HEK293 (cell line): ENCODE measurements at regions not wholly inside any gene's neighbourhood (a gene's known extent, or its start where the extent isn't known, plus 50 kb on each side); places are given as distances from the start of the nearest gene placed in this dataset.

Experiments
- CTCF ChIA-PET: fragments of 350-600 bp; formaldehyde crosslinking; extraction: SDS; loops from one replicate; lab custom pipeline; 2021; ENCODE audit warnings: antibody characterized with exemption; lab: Yijun Ruan, JAX
- POLR2A ChIA-PET: fragments of 300-600 bp; formaldehyde crosslinking; extraction: SDS; loops from one replicate; lab custom pipeline; 2020; ENCODE audit warnings: antibody characterized with exemption, inconsistent platforms; lab: Yijun Ruan, JAX
- H3K27ac ChIP-seq: fragments of 200-500 bp; sonication (Bioruptor generic); 2 replicates; pipeline ENCODE4 v1.5.1; 2014; ENCODE audit warnings: low read depth, low read length, control low read depth, inconsistent platforms; ENCODE audit errors: extremely low read depth
- H3K36me3 ChIP-seq, 2 experiments: fragments of 200-500 bp in 1 of 2; sonication (Bioruptor generic) in 1 of 2; 1 replicate in 1 of 2; 2 replicates in 1 of 2; pipeline ENCODE4 v1.5.1; 2014 to 2017; ENCODE audit warnings: inconsistent platforms in 2 of 2, low read length in 2 of 2; ENCODE audit not compliant: control insufficient read depth in 2 of 2, insufficient read depth in 1 of 2
- H3K4me1 ChIP-seq: fragments of 200-500 bp; sonication (Bioruptor generic); 2 replicates; pipeline ENCODE4 v1.5.1; 2014; ENCODE audit warnings: mild to moderate bottlenecking, low read length, inconsistent platforms; ENCODE audit not compliant: control insufficient read depth, insufficient read depth
- H3K4me3 ChIP-seq: 2 replicates; pipeline ENCODE4 v1.5.1; 2011; ENCODE audit warnings: low read depth, mild to moderate bottlenecking, control low read depth, low read length, moderate library complexity
- H3K9me3 ChIP-seq: fragments of 200-500 bp; sonication (Bioruptor generic); 2 replicates; pipeline ENCODE4 v1.5.1; 2014; ENCODE audit warnings: low read depth, low read length, inconsistent platforms; ENCODE audit not compliant: control insufficient read depth, insufficient read depth
- CTCF ChIP-seq: fragments of 450-650 bp; formaldehyde crosslinking; IDR thresholded peaks from 2 replicates; pipeline ENCODE4 v1.5.1; 2016; ENCODE audit warnings: missing biosample characterization, missing genetic modification characterization
- PRDM1 ChIP-seq: fragments of 450-650 bp; formaldehyde crosslinking; IDR thresholded peaks from 2 replicates; pipeline ENCODE4; 2016; ENCODE audit warnings: missing biosample characterization, missing genetic modification characterization
- SCRT1 ChIP-seq: fragments of 450-650 bp; formaldehyde crosslinking; IDR thresholded peaks from 2 replicates; pipeline ENCODE4 v1.5.1; 2016; ENCODE audit warnings: missing biosample characterization, missing genetic modification characterization, borderline replicate concordance
- ZFHX2 ChIP-seq: fragments of 450-650 bp; formaldehyde crosslinking; conservative IDR thresholded peaks from 2 replicates; pipeline ENCODE4 v1.5.1; 2016; ENCODE audit warnings: missing biosample characterization, missing genetic modification characterization
- ZNF214 ChIP-seq: fragments of 450-650 bp; formaldehyde crosslinking; IDR thresholded peaks from 2 replicates; pipeline ENCODE4 v1.5.1; 2017; ENCODE audit warnings: missing biosample characterization, mild to moderate bottlenecking, missing genetic modification characterization, borderline replicate concordance
- ZNF248 ChIP-seq: fragments of 450-650 bp; formaldehyde crosslinking; IDR thresholded peaks from 2 replicates; pipeline ENCODE4 v1.5.1; 2017; ENCODE audit warnings: missing biosample characterization, missing genetic modification characterization
- ZNF292 ChIP-seq: fragments of 450-650 bp; formaldehyde crosslinking; IDR thresholded peaks from 2 replicates; pipeline ENCODE4 v1.5.1; 2016; ENCODE audit warnings: low read depth, missing biosample characterization, missing genetic modification characterization, borderline replicate concordance
- ZNF354C ChIP-seq: fragments of 450-650 bp; formaldehyde crosslinking; IDR thresholded peaks from 2 replicates; pipeline ENCODE4 v1.5.1; 2016; ENCODE audit warnings: missing biosample characterization, missing genetic modification characterization, low read depth, borderline replicate concordance
- ZNF366 ChIP-seq: fragments of 450-650 bp; formaldehyde crosslinking; conservative IDR thresholded peaks from 2 replicates; pipeline ENCODE4 v1.5.1; 2016; ENCODE audit warnings: missing biosample characterization, missing genetic modification characterization
- ZNF433 ChIP-seq: fragments of 450-650 bp; formaldehyde crosslinking; IDR thresholded peaks from 2 replicates; pipeline ENCODE4 v1.5.1; 2016; ENCODE audit warnings: missing biosample characterization, missing genetic modification characterization, low read depth
- ZNF501 ChIP-seq: fragments of 450-650 bp; formaldehyde crosslinking; IDR thresholded peaks from 2 replicates; pipeline ENCODE4 v1.5.1; 2016; ENCODE audit warnings: missing biosample characterization, missing genetic modification characterization
- ZNF558 ChIP-seq: fragments of 450-650 bp; formaldehyde crosslinking; IDR thresholded peaks from 2 replicates; pipeline ENCODE4 v1.5.1; 2016; ENCODE audit warnings: missing biosample characterization, missing genetic modification characterization
- ZNF560 ChIP-seq: fragments of 450-650 bp; formaldehyde crosslinking; IDR thresholded peaks from 2 replicates; pipeline ENCODE4 v1.5.1; 2017; ENCODE audit warnings: missing biosample characterization, missing genetic modification characterization, borderline replicate concordance
- ZNF843 ChIP-seq: fragments of 450-650 bp; formaldehyde crosslinking; IDR thresholded peaks from 2 replicates; pipeline ENCODE4 v1.5.1; 2016; ENCODE audit warnings: missing biosample characterization, missing genetic modification characterization
- TF ChIP-seq, protein P1 (sequence below): fragments of 450-650 bp; formaldehyde crosslinking; conservative IDR thresholded peaks from 2 replicates; pipeline ENCODE4 v1.5.1; 2016; ENCODE audit warnings: low read depth, missing biosample characterization, missing genetic modification characterization
- TF ChIP-seq, protein P2 (sequence below): fragments of 450-650 bp; formaldehyde crosslinking; IDR thresholded peaks from 2 replicates; pipeline ENCODE4 v1.5.1; 2016; ENCODE audit warnings: missing biosample characterization, missing genetic modification characterization
- TF ChIP-seq, protein P3 (sequence below): fragments of 450-650 bp; formaldehyde crosslinking; IDR thresholded peaks from 2 replicates; pipeline ENCODE4 v1.5.1; 2017; ENCODE audit warnings: missing biosample characterization, missing genetic modification characterization

DNA sequence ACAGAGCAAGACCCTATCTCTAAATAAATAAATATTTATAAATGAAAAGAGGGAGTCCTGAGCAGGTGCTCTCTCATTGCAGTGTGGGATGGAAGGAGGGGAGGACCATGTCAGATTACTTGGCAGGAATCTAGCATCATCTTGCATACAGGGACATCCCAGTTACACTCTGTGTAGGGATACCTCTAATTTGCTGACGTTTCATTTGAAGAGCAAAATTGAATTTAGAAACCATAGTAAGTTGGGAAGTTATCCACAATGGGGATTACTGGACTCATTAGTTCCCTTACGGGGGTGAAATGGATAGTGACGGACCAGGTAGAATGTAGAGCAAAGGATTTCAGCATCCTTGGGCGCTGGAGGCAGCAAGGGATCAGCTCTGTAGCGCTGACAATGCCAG is 52.1 kb downstream of the ARHGEF18 start:
- H3K4me3 ChIP-seq: no peak overlapping the region
- no peak overlapping the region for H3K27ac ChIP-seq
- ChIA-PET CTCF (interaction anchor here (0.6 to 1.0 kb wide), 2 partner anchors 47 kb away, joined by 3 read pairs; no protein-coding TSS in a partner anchor), POLR2A (interaction anchor here (0.5 kb wide), 1 partner anchor 8 kb away, joined by 3 read pairs; no protein-coding TSS in a partner anchor)
- H3K9me3 ChIP-seq: no peaks in the 10 kb centered on the region
- peaks cover 7% of the 10 kb centered on the region for H3K4me1 ChIP-seq
- peaks cover 0 to 5% of the 10 kb centered on the region in 2 experiments; a peak in 2 of 3 replicates for H3K36me3 ChIP-seq
- TF ChIP-seq, protein P1, sequence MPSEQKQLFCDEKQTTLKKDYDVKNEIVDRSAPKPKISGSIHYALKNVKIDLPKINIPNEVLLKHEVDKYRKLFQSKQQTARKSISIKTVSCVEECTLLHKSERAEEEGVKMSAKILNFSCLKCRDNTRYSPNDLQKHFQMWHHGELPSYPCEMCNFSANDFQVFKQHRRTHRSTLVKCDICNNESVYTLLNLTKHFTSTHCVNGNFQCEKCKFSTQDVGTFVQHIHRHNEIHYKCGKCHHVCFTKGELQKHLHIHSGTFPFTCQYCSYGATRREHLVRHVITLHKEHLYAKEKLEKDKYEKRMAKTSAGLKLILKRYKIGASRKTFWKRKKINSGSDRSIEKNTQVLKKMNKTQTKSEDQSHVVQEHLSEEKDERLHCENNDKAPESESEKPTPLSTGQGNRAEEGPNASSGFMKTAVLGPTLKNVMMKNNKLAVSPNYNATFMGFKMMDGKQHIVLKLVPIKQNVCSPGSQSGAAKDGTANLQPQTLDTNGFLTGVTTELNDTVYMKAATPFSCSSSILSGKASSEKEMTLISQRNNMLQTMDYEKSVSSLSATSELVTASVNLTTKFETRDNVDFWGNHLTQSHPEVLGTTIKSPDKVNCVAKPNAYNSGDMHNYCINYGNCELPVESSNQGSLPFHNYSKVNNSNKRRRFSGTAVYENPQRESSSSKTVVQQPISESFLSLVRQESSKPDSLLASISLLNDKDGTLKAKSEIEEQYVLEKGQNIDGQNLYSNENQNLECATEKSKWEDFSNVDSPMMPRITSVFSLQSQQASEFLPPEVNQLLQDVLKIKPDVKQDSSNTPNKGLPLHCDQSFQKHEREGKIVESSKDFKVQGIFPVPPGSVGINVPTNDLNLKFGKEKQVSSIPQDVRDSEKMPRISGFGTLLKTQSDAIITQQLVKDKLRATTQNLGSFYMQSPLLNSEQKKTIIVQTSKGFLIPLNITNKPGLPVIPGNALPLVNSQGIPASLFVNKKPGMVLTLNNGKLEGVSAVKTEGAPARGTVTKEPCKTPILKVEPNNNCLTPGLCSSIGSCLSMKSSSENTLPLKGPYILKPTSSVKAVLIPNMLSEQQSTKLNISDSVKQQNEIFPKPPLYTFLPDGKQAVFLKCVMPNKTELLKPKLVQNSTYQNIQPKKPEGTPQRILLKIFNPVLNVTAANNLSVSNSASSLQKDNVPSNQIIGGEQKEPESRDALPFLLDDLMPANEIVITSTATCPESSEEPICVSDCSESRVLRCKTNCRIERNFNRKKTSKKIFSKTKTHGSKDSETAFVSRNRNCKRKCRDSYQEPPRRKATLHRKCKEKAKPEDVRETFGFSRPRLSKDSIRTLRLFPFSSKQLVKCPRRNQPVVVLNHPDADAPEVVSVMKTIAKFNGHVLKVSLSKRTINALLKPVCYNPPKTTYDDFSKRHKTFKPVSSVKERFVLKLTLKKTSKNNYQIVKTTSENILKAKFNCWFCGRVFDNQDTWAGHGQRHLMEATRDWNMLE: no peak
- no peak for TF ChIP-seq SCRT1
- no peak for TF ChIP-seq ZNF433 (tag by site-specific recombination)
- TF ChIP-seq, protein P2, sequence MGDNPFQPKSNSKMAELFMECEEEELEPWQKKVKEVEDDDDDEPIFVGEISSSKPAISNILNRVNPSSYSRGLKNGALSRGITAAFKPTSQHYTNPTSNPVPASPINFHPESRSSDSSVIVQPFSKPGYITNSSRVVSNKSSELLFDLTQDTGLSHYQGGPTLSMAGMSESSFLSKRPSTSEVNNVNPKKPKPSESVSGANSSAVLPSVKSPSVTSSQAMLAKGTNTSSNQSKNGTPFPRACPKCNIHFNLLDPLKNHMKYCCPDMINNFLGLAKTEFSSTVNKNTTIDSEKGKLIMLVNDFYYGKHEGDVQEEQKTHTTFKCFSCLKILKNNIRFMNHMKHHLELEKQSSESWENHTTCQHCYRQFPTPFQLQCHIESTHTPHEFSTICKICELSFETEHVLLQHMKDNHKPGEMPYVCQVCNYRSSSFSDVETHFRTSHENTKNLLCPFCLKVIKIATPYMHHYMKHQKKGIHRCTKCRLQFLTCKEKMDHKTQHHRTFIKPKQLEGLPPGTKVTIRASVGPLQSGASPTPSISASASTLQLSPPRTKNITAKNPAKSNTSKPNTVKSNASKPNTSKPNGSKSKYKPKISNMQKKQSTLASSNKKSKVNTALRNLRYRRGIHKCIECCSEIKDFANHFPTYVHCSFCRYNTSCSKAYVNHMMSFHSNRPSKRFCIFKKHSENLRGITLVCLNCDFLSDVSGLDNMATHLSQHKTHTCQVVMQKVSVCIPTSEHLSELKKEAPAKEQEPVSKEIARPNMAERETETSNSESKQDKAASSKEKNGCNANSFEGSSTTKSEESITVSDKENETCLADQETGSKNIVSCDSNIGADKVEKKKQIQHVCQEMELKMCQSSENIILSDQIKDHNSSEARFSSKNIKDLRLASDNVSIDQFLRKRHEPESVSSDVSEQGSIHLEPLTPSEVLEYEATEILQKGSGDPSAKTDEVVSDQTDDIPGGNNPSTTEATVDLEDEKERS: no peak
- TF ChIP-seq ZNF354C: no peak
- TF ChIP-seq ZNF366 (tag by site-specific recombination): no peak
- no peak for TF ChIP-seq ZNF501 (tag by site-specific recombination)
- no peak for TF ChIP-seq ZNF292 (tag by site-specific recombination)
- TF ChIP-seq ZNF843 (tag by site-specific recombination): no peak
- TF ChIP-seq ZNF214 (tag by site-specific recombination): no peak
- TF ChIP-seq PRDM1 (tag by site-specific recombination): no peak
- no peak for TF ChIP-seq CTCF (tag by site-specific recombination)
- no peak for TF ChIP-seq ZNF560
- TF ChIP-seq, protein P3, sequence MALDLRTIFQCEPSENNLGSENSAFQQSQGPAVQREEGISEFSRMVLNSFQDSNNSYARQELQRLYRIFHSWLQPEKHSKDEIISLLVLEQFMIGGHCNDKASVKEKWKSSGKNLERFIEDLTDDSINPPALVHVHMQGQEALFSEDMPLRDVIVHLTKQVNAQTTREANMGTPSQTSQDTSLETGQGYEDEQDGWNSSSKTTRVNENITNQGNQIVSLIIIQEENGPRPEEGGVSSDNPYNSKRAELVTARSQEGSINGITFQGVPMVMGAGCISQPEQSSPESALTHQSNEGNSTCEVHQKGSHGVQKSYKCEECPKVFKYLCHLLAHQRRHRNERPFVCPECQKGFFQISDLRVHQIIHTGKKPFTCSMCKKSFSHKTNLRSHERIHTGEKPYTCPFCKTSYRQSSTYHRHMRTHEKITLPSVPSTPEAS (tag by site-specific recombination): no peak
- TF ChIP-seq ZNF558: no peak
- no peak for TF ChIP-seq ZNF248 (tag by site-specific recombination)
- TF ChIP-seq ZFHX2 (tag by site-specific recombination): no peak
